ENCODE measurements at regions not wholly inside any gene's neighbourhood (a gene's known extent, or its start where the extent isn't known, plus 50 kb on each side); places are given as distances from the start of the nearest gene placed in this dataset.

DNA sequence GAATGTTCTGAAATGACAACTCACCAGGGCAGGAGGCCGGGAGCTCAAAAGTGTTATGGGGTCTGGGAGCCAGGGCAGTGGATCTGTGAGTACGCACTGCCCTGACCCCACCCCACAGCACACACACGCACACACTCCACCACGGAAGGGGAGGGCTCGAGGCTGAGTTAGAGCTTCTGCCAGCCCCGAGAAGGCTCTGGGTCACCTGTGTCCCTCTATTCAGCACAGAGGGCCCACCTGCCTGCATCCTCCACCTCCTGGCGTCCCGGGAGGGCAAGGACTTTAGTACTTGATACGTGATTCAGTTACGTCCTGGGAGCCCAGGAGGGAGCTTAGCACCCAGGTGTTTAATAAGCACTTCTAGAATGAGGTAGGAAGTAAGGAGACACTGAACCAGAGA is 190.0 kb upstream of the GPR12 start:
- H3K9me3 ChIP-seq (ENCODE audit: control insufficient read depth, low read length) = no peaks in the 10 kb centered on the region
- H3K36me3 ChIP-seq (ENCODE audit: control insufficient read depth, insufficient read depth, low read length) = no peaks in the 10 kb centered on the region
- no peak overlapping the region for H3K4me3 ChIP-seq (ENCODE audit: low read length)
- Mint-ChIP-seq H3K4me1 (peaks cover 25% of the 10 kb centered on the region), H3K27ac (peak overlapping the region; percentile 2), H3K36me3 (ENCODE audit: low read depth) (no peaks in the 10 kb centered on the region), H3K9me3 (no peaks in the 10 kb centered on the region), H3K4me3 (no peak overlapping the region), H3K27me3 (ENCODE audit: insufficient read depth) (peaks cover 18% of the 10 kb centered on the region)
- H3K27ac ChIP-seq (ENCODE audit: low read depth, low read length) = no peak overlapping the region
- DNase-seq = no peak
- TF ChIP-seq, protein P1, sequence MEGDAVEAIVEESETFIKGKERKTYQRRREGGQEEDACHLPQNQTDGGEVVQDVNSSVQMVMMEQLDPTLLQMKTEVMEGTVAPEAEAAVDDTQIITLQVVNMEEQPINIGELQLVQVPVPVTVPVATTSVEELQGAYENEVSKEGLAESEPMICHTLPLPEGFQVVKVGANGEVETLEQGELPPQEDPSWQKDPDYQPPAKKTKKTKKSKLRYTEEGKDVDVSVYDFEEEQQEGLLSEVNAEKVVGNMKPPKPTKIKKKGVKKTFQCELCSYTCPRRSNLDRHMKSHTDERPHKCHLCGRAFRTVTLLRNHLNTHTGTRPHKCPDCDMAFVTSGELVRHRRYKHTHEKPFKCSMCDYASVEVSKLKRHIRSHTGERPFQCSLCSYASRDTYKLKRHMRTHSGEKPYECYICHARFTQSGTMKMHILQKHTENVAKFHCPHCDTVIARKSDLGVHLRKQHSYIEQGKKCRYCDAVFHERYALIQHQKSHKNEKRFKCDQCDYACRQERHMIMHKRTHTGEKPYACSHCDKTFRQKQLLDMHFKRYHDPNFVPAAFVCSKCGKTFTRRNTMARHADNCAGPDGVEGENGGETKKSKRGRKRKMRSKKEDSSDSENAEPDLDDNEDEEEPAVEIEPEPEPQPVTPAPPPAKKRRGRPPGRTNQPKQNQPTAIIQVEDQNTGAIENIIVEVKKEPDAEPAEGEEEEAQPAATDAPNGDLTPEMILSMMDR (conservative IDR thresholded peaks at IDR 0.05) = no peak
- H3K9ac ChIP-seq (ENCODE audit: extremely low read depth, low read length, poor library complexity, severe bottlenecking) = no peak overlapping the region
- WGBS, 2 experiments (ENCODE audit: insufficient coverage in 1 of 2, insufficient read length in 1 of 2) = 86 to 100% methylated on average over 8 to 10 of the region's 10 CpGs
- H3K4me1 ChIP-seq (ENCODE audit: control insufficient read depth, insufficient read depth, low read length) = peaks cover 14% of the 10 kb centered on the region
- no peaks in the 10 kb centered on the region for H3K27me3 ChIP-seq (ENCODE audit: control insufficient read depth, insufficient read depth, low read length, poor library complexity, severe bottlenecking)

DNA sequence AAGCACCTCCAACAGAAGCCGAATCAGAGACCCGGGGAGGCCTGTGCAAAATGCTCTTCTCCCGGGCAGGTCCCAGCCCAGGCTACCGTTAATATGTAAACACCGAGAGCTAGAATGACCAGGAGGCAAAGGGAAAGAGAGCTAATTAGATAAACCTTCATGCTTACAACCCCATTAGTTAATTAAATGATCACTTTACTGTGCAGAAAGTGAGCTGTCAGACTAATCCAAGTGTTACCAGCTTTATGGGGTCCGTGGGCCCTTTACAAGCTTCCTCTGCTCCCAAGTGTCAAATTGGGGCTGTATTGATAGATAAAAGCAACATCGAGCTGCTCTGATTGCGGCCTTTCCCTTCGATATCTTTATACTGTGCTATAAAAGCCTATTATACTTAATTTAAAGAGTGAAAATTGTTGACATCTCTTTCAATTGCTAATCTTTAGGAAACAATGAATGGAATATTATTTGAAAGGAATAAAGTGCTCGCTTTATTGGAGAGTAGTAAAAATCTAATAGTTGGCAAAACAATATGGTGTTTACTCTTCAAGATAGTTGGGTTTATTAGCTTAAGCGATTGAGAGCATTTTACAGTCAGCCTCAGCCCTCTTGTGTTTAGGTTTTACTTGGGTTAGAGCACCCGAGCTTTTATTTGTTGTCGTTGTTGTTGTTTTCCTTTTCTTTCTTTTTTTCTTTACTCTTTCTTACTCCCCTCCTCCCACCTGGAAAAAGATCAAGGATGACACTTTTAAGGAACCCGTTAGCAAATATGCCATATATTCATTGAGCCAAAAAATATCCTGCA is 189.3 kb upstream of the GPR12 start:
- Mint-ChIP-seq H3K4me3 (no peak overlapping the region), H3K36me3 (ENCODE audit: low read depth) (no peaks in the 10 kb centered on the region), H3K27me3 (ENCODE audit: insufficient read depth) (peaks cover 18% of the 10 kb centered on the region), H3K27ac (peak overlapping the region; percentile 2), H3K9me3 (no peaks in the 10 kb centered on the region), H3K4me1 (peaks cover 18% of the 10 kb centered on the region)
- no peaks in the 10 kb centered on the region for H3K27me3 ChIP-seq (ENCODE audit: control insufficient read depth, insufficient read depth, low read length, poor library complexity, severe bottlenecking)
- DNase-seq = no peak
- no peaks in the 10 kb centered on the region for H3K9me3 ChIP-seq (ENCODE audit: control insufficient read depth, low read length)
- WGBS, 2 experiments (ENCODE audit: insufficient coverage in 1 of 2, insufficient read length in 1 of 2) = 89 to 97% methylated on average over 5 to 12 of the region's 14 CpGs
- TF ChIP-seq, protein P1 (conservative IDR thresholded peaks at IDR 0.05) = no peak
- H3K9ac ChIP-seq (ENCODE audit: extremely low read depth, low read length, poor library complexity, severe bottlenecking) = no peak overlapping the region
- H3K27ac ChIP-seq (ENCODE audit: low read depth, low read length) = no peak overlapping the region
- H3K4me3 ChIP-seq (ENCODE audit: low read length) = no peak overlapping the region
- no peaks in the 10 kb centered on the region for H3K36me3 ChIP-seq (ENCODE audit: control insufficient read depth, insufficient read depth, low read length)
- peaks cover 10% of the 10 kb centered on the region for H3K4me1 ChIP-seq (ENCODE audit: control insufficient read depth, insufficient read depth, low read length)

DNA sequence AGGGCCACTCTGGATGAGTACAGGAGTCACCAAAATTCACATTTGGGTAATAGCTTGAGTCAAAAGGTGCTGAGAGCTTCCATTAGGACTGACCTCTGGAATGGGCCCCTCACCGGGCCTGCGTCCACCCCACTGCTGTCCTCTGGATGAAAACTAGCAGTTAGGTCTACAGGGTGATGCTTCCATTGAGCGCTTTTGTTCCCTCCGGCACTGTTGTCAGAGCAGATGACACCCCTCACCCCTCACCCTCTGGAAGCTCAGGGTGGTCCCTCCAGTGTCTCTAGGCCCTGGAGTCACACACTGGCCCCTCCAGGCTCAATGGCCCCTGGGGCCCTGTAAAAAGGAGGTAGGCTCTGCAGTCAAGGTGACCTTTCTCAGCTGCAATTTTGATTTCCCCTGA is 187.8 kb upstream of the GPR12 start:
- WGBS, 2 experiments (ENCODE audit: insufficient coverage in 1 of 2, insufficient read length in 1 of 2) = 89 to 93% methylated on average over 3 to 4 of the region's 4 CpGs
- no peaks in the 10 kb centered on the region for H3K36me3 ChIP-seq (ENCODE audit: control insufficient read depth, insufficient read depth, low read length)
- H3K27me3 ChIP-seq (ENCODE audit: control insufficient read depth, insufficient read depth, low read length, poor library complexity, severe bottlenecking) = no peaks in the 10 kb centered on the region
- no peak overlapping the region for H3K27ac ChIP-seq (ENCODE audit: low read depth, low read length)
- H3K4me3 ChIP-seq (ENCODE audit: low read length) = no peak overlapping the region
- DNase-seq = no peak
- no peak overlapping the region for H3K9ac ChIP-seq (ENCODE audit: extremely low read depth, low read length, poor library complexity, severe bottlenecking)
- H3K36me3 Mint-ChIP-seq (ENCODE audit: low read depth) = no peaks in the 10 kb centered on the region
- no peak overlapping the region for H3K4me3 Mint-ChIP-seq
- H3K27me3 Mint-ChIP-seq (ENCODE audit: insufficient read depth) = peaks cover 3% of the 10 kb centered on the region
- no peaks in the 10 kb centered on the region for H3K9me3 ChIP-seq (ENCODE audit: control insufficient read depth, low read length)
- TF ChIP-seq, protein P1 (conservative IDR thresholded peaks at IDR 0.05) = no peak
- peaks cover 15% of the 10 kb centered on the region for H3K4me1 Mint-ChIP-seq
- no peak overlapping the region for H3K27ac Mint-ChIP-seq
- H3K9me3 Mint-ChIP-seq = no peaks in the 10 kb centered on the region
- peaks cover 10% of the 10 kb centered on the region for H3K4me1 ChIP-seq (ENCODE audit: control insufficient read depth, insufficient read depth, low read length)
